GM21526 (cell line): ENCODE measurements at regions not wholly inside any gene's neighbourhood (a gene's known extent, or its start where the extent isn't known, plus 50 kb on each side); places are given as distances from the start of the nearest gene placed in this dataset.

Experiments used
- ATAC-seq: cut with Tn5 transposase; IDR thresholded peaks from one replicate; pipeline ENCODE4 v1.9.1; 2021; ENCODE audit warnings: moderate library complexity; ENCODE audit not compliant: unreplicated experiment, low FRiP score

- no peak for ATAC-seq
Observed at GRCh38 chr3:72382460-72382859, 465.8 kb downstream of the SHQ1 start.

DNA sequence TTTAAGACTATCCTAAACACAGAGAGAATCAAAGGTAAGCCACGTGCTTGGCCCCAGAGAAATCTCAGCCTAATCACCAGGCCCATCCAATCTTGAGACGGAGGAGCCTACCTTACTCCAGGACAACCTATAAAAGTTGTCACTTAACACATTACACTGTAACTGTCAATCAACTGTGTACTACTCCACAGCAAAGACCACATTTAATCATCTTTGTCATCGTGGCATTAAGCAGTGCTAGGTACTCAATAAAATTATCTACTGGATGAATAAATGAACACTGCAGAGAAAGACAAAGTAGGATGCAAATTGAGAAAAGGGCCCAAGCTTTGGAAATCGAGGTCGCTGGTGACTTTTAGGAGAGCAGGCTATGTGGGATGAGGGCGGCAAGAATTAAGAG is 466.7 kb downstream of the SHQ1 start:
- ATAC-seq = no peak

DNA sequence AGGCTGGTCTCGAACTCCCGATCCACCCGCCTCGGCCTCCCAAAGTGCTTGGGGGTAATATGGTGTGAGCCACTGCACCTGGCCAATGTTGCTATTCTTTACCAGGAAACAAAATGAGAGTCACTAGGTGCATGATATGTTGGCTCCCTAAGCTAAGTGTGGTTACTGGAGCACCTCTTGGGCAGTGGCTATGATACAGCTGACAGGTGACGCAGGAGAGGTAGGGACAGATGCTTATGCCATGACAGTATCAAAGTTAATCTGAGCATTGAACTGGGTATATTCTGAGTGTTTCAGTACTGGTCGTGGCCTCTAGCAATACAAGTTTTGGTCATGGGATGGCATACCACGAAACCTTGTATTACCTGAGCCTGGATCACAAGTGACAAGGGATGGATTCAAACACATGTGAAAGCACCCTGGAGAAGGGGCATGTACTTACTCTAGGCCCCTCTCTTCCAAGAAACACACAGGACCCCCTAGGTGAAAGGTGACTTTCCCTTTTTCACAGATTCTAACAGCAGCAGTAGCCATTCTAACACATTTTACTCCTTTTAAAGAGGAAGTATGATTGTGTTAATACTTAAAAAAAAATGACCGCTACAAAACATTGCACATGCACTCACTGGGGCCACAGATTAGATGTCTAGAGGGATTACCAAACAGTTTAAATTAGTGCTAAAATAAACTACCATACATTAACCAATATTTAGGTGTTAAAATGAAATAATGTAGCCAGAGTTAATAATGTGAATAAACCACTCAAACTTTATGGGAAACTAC is 467.3 kb downstream of the SHQ1 start:
- no peak for ATAC-seq

DNA sequence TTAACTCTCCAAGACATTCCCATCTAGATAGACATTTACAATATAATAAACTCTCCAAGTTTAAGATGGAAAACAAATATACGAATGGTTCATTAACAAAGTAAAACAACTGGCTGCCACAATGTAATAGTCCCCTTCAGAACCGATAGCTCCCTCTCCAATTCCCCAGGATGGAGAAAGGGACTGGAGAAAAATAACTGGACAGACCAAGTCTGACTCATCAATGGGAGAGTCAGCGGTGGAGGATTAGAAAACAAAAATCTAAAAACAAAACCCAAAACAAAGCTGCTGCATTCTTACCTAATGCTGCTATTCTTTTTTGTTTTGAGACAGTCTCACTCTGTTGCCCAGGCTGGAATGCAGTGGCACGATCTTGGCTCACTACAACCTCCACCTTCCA is 468.1 kb downstream of the SHQ1 start:
- no peak for ATAC-seq

GRCh38 chr3:72379500-72380187 is 468.6 kb downstream of the SHQ1 start:
- no peak for ATAC-seq

- ATAC-seq = no peak
Observed at GRCh38 chr3:72378287-72378686, 470.0 kb downstream of the SHQ1 start.

- ATAC-seq = no peak
Observed at GRCh38 chr3:72376956-72377710, 471.1 kb downstream of the SHQ1 start.

DNA sequence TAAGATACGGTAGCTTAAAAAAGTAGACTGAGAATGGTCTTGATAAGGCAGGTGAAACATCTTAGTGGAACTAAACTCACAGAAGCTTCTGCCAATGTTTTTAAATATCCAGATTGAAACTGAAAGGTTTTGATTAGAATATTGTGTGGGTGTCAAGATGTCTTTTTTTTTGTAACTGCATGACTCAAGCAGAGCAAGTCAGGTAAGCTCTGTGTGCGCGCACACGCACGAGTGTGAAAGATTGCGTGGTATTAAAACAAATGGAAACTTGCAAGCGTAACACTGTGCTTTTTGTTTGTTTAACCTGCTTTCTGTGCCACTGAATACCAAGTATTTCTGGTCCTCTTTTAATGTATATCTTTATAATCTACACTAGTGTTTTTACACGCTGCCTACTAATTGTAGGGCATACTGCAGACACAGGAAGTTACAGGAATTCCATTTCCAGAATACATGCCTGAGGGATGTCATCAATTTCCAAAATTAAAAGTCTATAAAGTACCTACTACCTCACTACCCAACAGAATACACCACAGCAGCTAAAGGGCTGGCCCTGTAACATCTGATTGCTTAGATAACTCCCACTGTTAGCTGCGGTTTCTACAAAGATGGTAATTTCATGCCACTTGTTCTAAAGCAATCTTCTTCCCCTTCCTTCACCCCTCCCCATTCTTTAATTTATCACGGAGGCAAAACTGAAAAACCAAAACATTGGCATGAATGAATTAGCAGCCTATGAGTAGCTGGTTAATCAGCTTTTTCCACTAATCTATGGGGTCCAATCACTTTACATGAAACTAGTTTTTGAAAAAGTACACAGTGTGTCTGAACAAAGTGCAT is 472.8 kb downstream of the SHQ1 start:
- ATAC-seq = no peak

GRCh38 chr3:72373139-72373538 is 475.1 kb downstream of the SHQ1 start:
- no peak for ATAC-seq

DNA sequence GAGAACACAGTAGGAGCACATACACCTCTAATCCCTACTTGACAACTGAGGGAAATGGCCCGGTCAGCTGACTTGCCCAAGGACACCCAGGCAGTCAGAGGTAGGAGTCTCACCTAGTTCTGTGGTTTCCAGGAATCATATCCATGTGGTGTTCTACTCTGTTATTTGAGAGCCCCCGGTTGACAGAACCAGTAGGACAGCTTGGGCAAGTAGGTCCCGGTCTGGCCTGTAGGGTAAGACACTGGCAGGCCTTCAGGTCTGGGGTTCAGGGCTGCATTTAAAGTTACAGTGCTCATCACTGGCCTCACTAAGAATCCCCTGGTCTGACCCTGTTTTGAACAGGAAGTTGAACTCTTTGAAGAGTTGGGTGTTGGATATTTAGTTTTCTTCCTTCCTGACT is 476.1 kb downstream of the SHQ1 start:
- no peak for ATAC-seq

GRCh38 chr3:72371431-72371830 is 476.8 kb downstream of the SHQ1 start:
- ATAC-seq = no peak

DNA sequence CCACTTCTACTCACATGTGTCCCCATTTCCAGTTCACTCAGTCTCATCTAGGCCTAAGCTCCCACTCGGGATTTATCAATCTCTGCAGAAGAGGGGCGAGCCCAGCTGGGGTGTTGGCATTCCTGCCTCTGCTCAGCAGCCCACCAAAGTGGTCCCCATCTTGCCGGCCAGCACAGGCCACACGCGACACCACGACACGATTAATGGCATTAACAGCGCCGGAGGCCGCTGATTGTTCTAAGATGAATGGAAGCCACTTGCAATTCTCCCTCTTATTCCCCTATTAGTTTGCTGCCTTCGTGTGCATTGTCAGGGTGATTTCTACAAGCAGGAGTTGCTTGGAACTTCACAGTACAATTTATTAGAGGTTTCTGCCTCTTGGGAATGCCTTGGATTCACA is 477.3 kb downstream of the SHQ1 start:
- ATAC-seq = no peak

DNA sequence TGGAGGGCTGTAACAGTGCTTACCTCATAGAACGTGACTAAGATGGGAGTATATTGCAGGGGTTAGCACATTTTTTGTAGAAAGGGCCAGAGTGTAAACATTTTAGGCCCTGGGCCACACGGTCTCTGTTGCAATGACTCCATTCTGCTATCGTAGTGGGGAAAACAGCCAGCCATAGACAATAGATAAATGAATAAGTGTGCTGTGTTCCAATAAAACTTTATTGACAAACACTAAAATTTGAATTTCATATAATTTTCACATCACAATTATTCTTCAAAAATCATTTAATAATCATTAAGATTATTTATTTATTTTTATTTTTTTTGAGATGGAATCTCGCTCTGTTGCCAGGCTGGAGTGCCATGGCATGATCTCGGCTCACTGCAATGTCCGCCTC is 478.6 kb downstream of the SHQ1 start:
- no peak for ATAC-seq

GRCh38 chr3:72368331-72368975 is 479.8 kb downstream of the SHQ1 start:
- no peak for ATAC-seq

- no peak for ATAC-seq
Observed at GRCh38 chr3:72361990-72362389, 486.3 kb downstream of the SHQ1 start.

DNA sequence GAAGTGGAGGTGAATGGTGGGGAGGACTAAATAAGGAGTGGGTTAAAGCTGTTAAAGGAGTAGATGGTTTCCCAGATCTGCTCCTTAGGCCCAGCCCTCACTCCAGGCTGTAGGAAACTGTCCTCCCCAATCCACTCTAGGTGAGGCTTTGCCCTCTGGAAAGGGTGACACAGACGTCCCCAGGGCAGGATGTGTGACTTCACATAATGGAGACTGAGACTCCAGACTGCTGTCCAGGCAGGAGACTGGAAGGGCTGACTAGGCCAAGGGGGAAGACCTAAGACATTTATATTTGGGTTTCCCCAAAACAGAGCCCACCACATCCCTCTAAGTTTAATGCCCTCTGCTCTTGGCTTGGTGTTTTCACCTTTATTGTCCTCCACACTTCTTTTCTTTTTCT is 488.5 kb downstream of the SHQ1 start:
- no peak for ATAC-seq

DNA sequence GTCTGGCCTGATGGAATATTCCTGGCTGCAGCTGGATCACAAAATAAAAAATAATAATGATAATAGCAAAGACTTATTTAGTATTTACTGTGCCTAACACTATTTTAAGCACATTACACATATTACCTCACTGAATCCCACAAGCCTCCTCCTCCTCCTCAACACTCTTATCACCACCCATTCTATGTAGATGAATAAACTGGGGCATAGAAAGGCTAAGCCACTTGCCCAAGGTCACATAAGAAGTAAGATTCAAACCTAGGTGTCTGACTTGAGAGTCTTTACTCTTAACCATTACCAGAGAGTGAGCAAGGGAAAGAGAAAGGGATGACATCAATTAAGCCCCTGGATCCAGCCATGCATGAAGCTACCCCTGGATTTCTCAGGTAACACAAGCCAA is 493.1 kb downstream of the SHQ1 start:
- no peak for ATAC-seq

- no peak for ATAC-seq
Observed at GRCh38 chr3:72354486-72354885, 493.8 kb downstream of the SHQ1 start.

- ATAC-seq = no peak
Observed at GRCh38 chr3:72353236-72354128, 494.8 kb downstream of the SHQ1 start.
